H9 (cell line): ENCODE measurements at regions not wholly inside any gene's neighbourhood (a gene's known extent, or its start where the extent isn't known, plus 50 kb on each side); places are given as distances from the start of the nearest gene placed in this dataset.

Experiments used
- DNase-seq: peaks from one replicate; pipeline ENCODE4 v3.0.0-alpha.2; 2017
- H2AFZ ChIP-seq: one replicate; pipeline ENCODE4 v1.6.1; 2013; ENCODE audit warnings: mild to moderate bottlenecking, low read length, control low read depth, moderate library complexity
- H2AK5ac ChIP-seq: 2 replicates; pipeline ENCODE4 v1.6.1; 2013; ENCODE audit warnings: low read length, control low read depth, mixed read lengths; ENCODE audit not compliant: insufficient read length
- H2BK120ac ChIP-seq: one replicate; pipeline ENCODE4 v1.6.1; 2013; ENCODE audit warnings: low read depth, mild to moderate bottlenecking, low read length, control low read depth, inconsistent platforms; ENCODE audit not compliant: poor library complexity, severe bottlenecking
- H2BK12ac ChIP-seq: 2 replicates; pipeline ENCODE4 v1.6.1; 2013; ENCODE audit warnings: low read length, control low read depth, mixed read lengths, low read depth; ENCODE audit not compliant: insufficient read length
- H2BK15ac ChIP-seq: 2 replicates; pipeline ENCODE4 v1.6.1; 2013; ENCODE audit warnings: low read depth, low read length, control low read depth
- H2BK20ac ChIP-seq: one replicate; pipeline ENCODE4 v1.6.1; 2013; ENCODE audit warnings: low read depth, mild to moderate bottlenecking, low read length, control low read depth, inconsistent platforms; ENCODE audit not compliant: poor library complexity, severe bottlenecking
- H2BK5ac ChIP-seq: 2 replicates; pipeline ENCODE4 v1.6.1; 2013; ENCODE audit warnings: low read length, control low read depth, mixed read lengths; ENCODE audit not compliant: insufficient read length
- H3K14ac ChIP-seq: 2 replicates; pipeline ENCODE4 v1.6.1; 2013; ENCODE audit warnings: low read length, control low read depth; ENCODE audit not compliant: insufficient read depth
- H3K18ac ChIP-seq: 2 replicates; pipeline ENCODE4 v1.6.1; 2013; ENCODE audit warnings: low read depth, mild to moderate bottlenecking, mixed read lengths, low read length, control low read depth; ENCODE audit not compliant: insufficient read length
- H3K23ac ChIP-seq: 2 replicates; pipeline ENCODE4 v1.6.1; 2013; ENCODE audit warnings: low read length, control low read depth, mixed read lengths, low read depth; ENCODE audit not compliant: insufficient read length
- H3K23me2 ChIP-seq: 2 replicates; pipeline ENCODE4 v1.6.1; 2013; ENCODE audit warnings: low read depth, mild to moderate bottlenecking, mixed read lengths, low read length, control low read depth; ENCODE audit not compliant: insufficient read length, poor library complexity, severe bottlenecking
- H3K27ac ChIP-seq: 2 replicates; pipeline ENCODE4 v1.5.1; 2013; ENCODE audit warnings: low read length, control low read depth, mixed read lengths, low read depth; ENCODE audit not compliant: insufficient read length
- H3K27me3 ChIP-seq: 2 replicates; pipeline ENCODE4 v1.6.1; 2013; ENCODE audit warnings: low read length, control low read depth, inconsistent platforms; ENCODE audit not compliant: insufficient read depth
- H3K4ac ChIP-seq: 2 replicates; pipeline ENCODE4 v1.6.1; 2013; ENCODE audit warnings: low read depth, mild to moderate bottlenecking, control low read depth, inconsistent platforms, low read length, moderate library complexity
- H3K4me1 ChIP-seq: 2 replicates; pipeline ENCODE4 v1.6.1; 2013; ENCODE audit warnings: low read length, control low read depth, inconsistent platforms; ENCODE audit not compliant: insufficient read depth
- H3K4me2 ChIP-seq: 2 replicates; pipeline ENCODE4 v1.6.1; 2013; ENCODE audit warnings: low read length, control low read depth, mixed read lengths; ENCODE audit not compliant: insufficient read length, insufficient read depth
- H3K56ac ChIP-seq: 2 replicates; pipeline ENCODE4 v1.6.1; 2013; ENCODE audit warnings: low read depth, mild to moderate bottlenecking, mixed read lengths, low read length, control low read depth; ENCODE audit not compliant: insufficient read length
- H3K79me1 ChIP-seq: 2 replicates; pipeline ENCODE4 v1.6.1; 2013; ENCODE audit warnings: low read depth, mild to moderate bottlenecking, moderate library complexity, low read length, control low read depth, inconsistent platforms; ENCODE audit not compliant: insufficient read depth, poor library complexity, severe bottlenecking
- H3K79me2 ChIP-seq: 2 replicates; pipeline ENCODE4 v1.6.1; 2013; ENCODE audit warnings: low read length, control low read depth, inconsistent platforms; ENCODE audit not compliant: insufficient read depth
- H3K9ac ChIP-seq: 2 replicates; pipeline ENCODE4 v1.6.1; 2013; ENCODE audit warnings: low read length, control low read depth, mixed read lengths; ENCODE audit not compliant: insufficient read length; ENCODE audit errors: extremely low read depth
- H3K9me3 ChIP-seq: one replicate; pipeline ENCODE4 v1.6.1; 2013; ENCODE audit warnings: low read depth, low read length, inconsistent platforms; ENCODE audit not compliant: control insufficient read depth
- H3T11ph ChIP-seq: one replicate; pipeline ENCODE4 v1.6.1; 2013; ENCODE audit warnings: mild to moderate bottlenecking, low read length, control low read depth, inconsistent platforms
- H4K20me1 ChIP-seq: one replicate; pipeline ENCODE4 v1.6.1; 2013; ENCODE audit not compliant: control insufficient read depth, insufficient read length, insufficient read depth
- H4K5ac ChIP-seq: 2 replicates; pipeline ENCODE4 v1.6.1; 2013; ENCODE audit warnings: low read depth, mild to moderate bottlenecking, mixed read lengths, low read length, control low read depth; ENCODE audit not compliant: insufficient read length
- H4K8ac ChIP-seq: replicated peaks from 2 replicates; pipeline ENCODE4 v1.6.1; 2013; ENCODE audit warnings: low read length, control low read depth, mixed read lengths, low read depth; ENCODE audit not compliant: insufficient read length
- H4K91ac ChIP-seq: 2 replicates; pipeline ENCODE4 v1.6.1; 2013; ENCODE audit warnings: low read depth, mild to moderate bottlenecking, moderate library complexity, mixed read lengths, low read length, control low read depth; ENCODE audit not compliant: insufficient read length
- H3K27ac Mint-ChIP-seq, 3 experiments: 2 replicates in 2 of 3; 3 replicates in 1 of 3; pipeline ENCODE4 v1.8.0; 2020 to 2021; ENCODE audit warnings: mixed read lengths in 3 of 3, mild to moderate bottlenecking in 1 of 3, moderate library complexity in 1 of 3
- H3K27me3 Mint-ChIP-seq: 2 replicates; pipeline ENCODE4 v1.8.0; 2021; ENCODE audit warnings: low read depth, mild to moderate bottlenecking, moderate library complexity, mixed read lengths
- H3K36me3 Mint-ChIP-seq, 3 experiments: 2 replicates in 2 of 3; 3 replicates in 1 of 3; pipeline ENCODE4 v1.8.0; 2020 to 2021; ENCODE audit warnings: low read depth in 3 of 3, mixed read lengths in 3 of 3; ENCODE audit not compliant: insufficient read depth in 1 of 3
- H3K4me1 Mint-ChIP-seq, 2 experiments: 2 replicates each; pipeline ENCODE4 v1.8.0; 2020; ENCODE audit warnings: mixed read lengths in 2 of 2
- H3K4me3 Mint-ChIP-seq, 2 experiments: 2 replicates in 1 of 2; 3 replicates in 1 of 2; pipeline ENCODE4 v1.8.0; 2020 to 2021; ENCODE audit warnings: mild to moderate bottlenecking in 2 of 2, mixed read lengths in 2 of 2, moderate library complexity in 1 of 2
- H3K9me3 Mint-ChIP-seq, 2 experiments: 2 replicates in 1 of 2; 3 replicates in 1 of 2; pipeline ENCODE4 v1.8.0; 2020; ENCODE audit warnings: mild to moderate bottlenecking in 2 of 2, mixed read lengths in 2 of 2, moderate library complexity in 1 of 2
- CTCF ChIP-seq: fragments of 200-600 bp; sonication (generic); conservative IDR thresholded peaks from 3 replicates; pipeline ENCODE4 v1.8.0; 2021; ENCODE audit warnings: antibody characterized with exemption, mild to moderate bottlenecking

- H3K27me3 ChIP-seq = no peaks in the 10 kb centered on the region
- H3K4me1 Mint-ChIP-seq = no peaks in the 10 kb centered on the region
- peaks cover 2% of the 10 kb centered on the region in 2 experiments; a peak in 4 of 5 replicates for H3K9me3 Mint-ChIP-seq
- no peak overlapping the region for H3K4me3 Mint-ChIP-seq
- H3K9me3 ChIP-seq = no peaks in the 10 kb centered on the region
- H3K27ac Mint-ChIP-seq = no peak overlapping the region
- H3K23ac ChIP-seq = no peak overlapping the region
- H3K27ac ChIP-seq = no peak overlapping the region
- H3K9ac ChIP-seq = no peak overlapping the region
- no peak overlapping the region for H2BK120ac ChIP-seq
- no peak overlapping the region for H4K8ac ChIP-seq
- H2BK5ac ChIP-seq = no peak overlapping the region
- no peaks in the 10 kb centered on the region for H3K79me2 ChIP-seq
- no peak overlapping the region for H3K14ac ChIP-seq
- H2BK12ac ChIP-seq = no peak overlapping the region
- H4K91ac ChIP-seq = no peak overlapping the region
- H3K4ac ChIP-seq = no peak overlapping the region
- no peaks in the 10 kb centered on the region for H4K20me1 ChIP-seq
- H3K23me2 ChIP-seq = no peaks in the 10 kb centered on the region
- no peaks in the 10 kb centered on the region for H3K79me1 ChIP-seq
- no peak overlapping the region for H3K56ac ChIP-seq
- H3K4me2 ChIP-seq = no peak overlapping the region
- no peaks in the 10 kb centered on the region for H3K36me3 Mint-ChIP-seq
- H3K18ac ChIP-seq = no peak overlapping the region
- H2AFZ ChIP-seq = no peak overlapping the region
- H3K4me1 ChIP-seq = no peaks in the 10 kb centered on the region
- no peak overlapping the region for H2AK5ac ChIP-seq
- no peak overlapping the region for H3T11ph ChIP-seq
- no peaks in the 10 kb centered on the region; the same call in 1 of the 2 replicates for H3K27me3 Mint-ChIP-seq
- DNase-seq = no peak
- no peak overlapping the region for H2BK15ac ChIP-seq
- no peak overlapping the region for H2BK20ac ChIP-seq
- no peak overlapping the region for H4K5ac ChIP-seq
- no peak for TF ChIP-seq CTCF
These were observed 738.2 kb downstream of the CD109 start for GRCh38 chr6:74434171-74434570.
